B cell (primary cell): ENCODE measurements at regions not wholly inside any gene's neighbourhood (a gene's known extent, or its start where the extent isn't known, plus 50 kb on each side); places are given as distances from the start of the nearest gene placed in this dataset.

Experiments
- ATAC-seq: fragments of 200-7000 bp; cut with Tn5 transposase; one replicate; pipeline ENCODE4 v1.10.0; 2021; ENCODE audit warnings: low read depth, mild to moderate bottlenecking, moderate number of reproducible peaks, moderate library complexity
- CTCF ChIA-PET: fragments of 350-600 bp; sonication (Branson Sonifier 250); formaldehyde crosslinking; loops from one replicate; lab custom pipeline; 2021; ENCODE audit warnings: antibody characterized with exemption, inconsistent platforms; lab: Charles Lee
- POLR2A ChIA-PET: fragments of 350-600 bp; sonication (Branson Sonifier 250); formaldehyde crosslinking; loops from one replicate; lab custom pipeline; 2021; ENCODE audit warnings: antibody characterized with exemption; lab: Charles Lee
- DNase-seq: peaks from one replicate; pipeline ENCODE4 v3.0.0; 2013
- H2AFZ ChIP-seq: 2 replicates; pipeline ENCODE4 v1.6.1; 2012; ENCODE audit warnings: mild to moderate bottlenecking, low read depth, low read length; ENCODE audit not compliant: insufficient read depth, poor library complexity, severe bottlenecking
- H3K27ac ChIP-seq, 2 donors: 1 replicate in 1 of 2; 2 replicates in 1 of 2; pipeline ENCODE4 v1.5.1; 2012 to 2013; ENCODE audit warnings: low read length in 2 of 2, mild to moderate bottlenecking in 2 of 2, moderate library complexity in 1 of 2
- H3K27me3 ChIP-seq, 4 experiments: fragments of 200-600 bp in 1 of 4; sonication (generic) in 1 of 4; replicated peaks in 1 of 4; 1 replicate in 2 of 4; 2 replicates in 2 of 4; pipeline versions ENCODE4 v1.6.1 to v1.7.0; 2013 to 2016; ENCODE audit warnings: low read length in 3 of 4, mild to moderate bottlenecking in 2 of 4, mixed read lengths in 1 of 4, moderate library complexity in 1 of 4; ENCODE audit not compliant: insufficient read depth in 4 of 4, control insufficient read depth in 3 of 4; ENCODE audit errors: control extremely low read depth in 1 of 4
- H3K36me3 ChIP-seq, 2 experiments: replicated peaks in 1 of 2; 1 replicate in 1 of 2; 2 replicates in 1 of 2; pipeline versions ENCODE4 v1.6.1 to v1.7.1; 2013; ENCODE audit warnings: low read length in 1 of 2; ENCODE audit not compliant: insufficient read depth in 2 of 2, control insufficient read depth in 1 of 2; ENCODE audit errors: control extremely low read depth in 1 of 2, extremely low read depth in 1 of 2
- H3K4me1 ChIP-seq, 2 donors: fragments of 200-600 bp in 1 of 2; sonication (generic) in 1 of 2; 1 replicate in 1 of 2; 2 replicates in 1 of 2; pipeline versions ENCODE4 v1.5.1 to v1.6.1; 2013 to 2017; ENCODE audit warnings: low read length in 2 of 2; ENCODE audit not compliant: control insufficient read depth in 2 of 2, insufficient read depth in 2 of 2
- H3K4me2 ChIP-seq: replicated peaks from 2 replicates; pipeline ENCODE3; 2012; ENCODE audit warnings: mild to moderate bottlenecking, low read depth, low read length; ENCODE audit not compliant: poor library complexity, severe bottlenecking
- H3K4me3 ChIP-seq, 5 experiments: fragments of 200-600 bp in 1 of 5; sonication (generic) in 1 of 5; 1 replicate in 3 of 5; 2 replicates in 2 of 5; pipeline versions ENCODE4 v1.5.1 to v1.7.0; 2011 to 2016; ENCODE audit warnings: low read length in 4 of 5, mild to moderate bottlenecking in 4 of 5, low read depth in 2 of 5, control low read depth in 1 of 5, moderate library complexity in 1 of 5; ENCODE audit not compliant: insufficient read depth in 1 of 5; ENCODE audit errors: control extremely low read depth in 1 of 5, extremely low read depth in 1 of 5
- H3K79me2 ChIP-seq: fragments of 200-600 bp; sonication (generic); one replicate; pipeline ENCODE4 v1.6.0; 2016; ENCODE audit warnings: low read length; ENCODE audit not compliant: control insufficient read depth, insufficient read depth
- H3K9ac ChIP-seq: fragments of 200-600 bp; sonication (generic); 2 replicates; pipeline ENCODE4 v1.6.1; 2017; ENCODE audit warnings: mild to moderate bottlenecking, low read length, moderate library complexity
- H3K9me3 ChIP-seq, 3 donors: one replicate each; pipeline versions ENCODE4 v1.6.1 to v1.7.1; 2013; ENCODE audit warnings: low read length in 2 of 3; ENCODE audit not compliant: control insufficient read depth in 2 of 3, insufficient read depth in 1 of 3; ENCODE audit errors: control extremely low read depth in 1 of 3
- H4K20me1 ChIP-seq: 2 replicates; pipeline ENCODE4 v1.6.0; 2012; ENCODE audit warnings: mild to moderate bottlenecking, low read length; ENCODE audit not compliant: insufficient read depth, control insufficient read depth, poor library complexity, severe bottlenecking
- H3K27ac Mint-ChIP-seq: one replicate; pipeline ENCODE4 v1.8.0; 2021; ENCODE audit warnings: mixed read lengths
- H3K27me3 Mint-ChIP-seq: one replicate; pipeline ENCODE4 v1.8.0; 2021; ENCODE audit warnings: mixed read lengths
- H3K4me1 Mint-ChIP-seq: one replicate; pipeline ENCODE4 v1.8.0; 2021; ENCODE audit warnings: mixed read lengths
- H3K4me3 Mint-ChIP-seq: one replicate; pipeline ENCODE4 v1.8.0; 2021; ENCODE audit warnings: mixed read lengths
- H3K9me3 Mint-ChIP-seq: one replicate; pipeline ENCODE4 v1.8.0; 2022; ENCODE audit warnings: mixed read lengths; ENCODE audit not compliant: insufficient read depth
- EZH2 ChIP-seq: IDR thresholded peaks from 2 replicates; pipeline ENCODE4 v1.6.1; 2012; ENCODE audit warnings: borderline replicate concordance, low read depth, mild to moderate bottlenecking, moderate library complexity, low read length; ENCODE audit not compliant: insufficient read depth, poor library complexity, severe bottlenecking
- WGBS: methylation state at CpG from one replicate; pipeline ENCODE4 v1.1.5; 2013; ENCODE audit warnings: missing lambda C conversion rate; ENCODE audit not compliant: insufficient coverage; 5-methylcytosine and 5-hydroxymethylcytosine counted together
- intact Hi-C: fragments of 100-400 bp; cut with micrococcal nuclease; formaldehyde crosslinking; loops from one replicate; pipeline ENCODE4 v1.10.0; 2022
- TF ChIP-seq, protein P1 (sequence below): fragments of 200-600 bp; IDR thresholded peaks from one replicate; pipeline ENCODE4 v1.8.0; 2022; ENCODE audit warnings: antibody characterized with exemption, mild to moderate bottlenecking

DNA sequence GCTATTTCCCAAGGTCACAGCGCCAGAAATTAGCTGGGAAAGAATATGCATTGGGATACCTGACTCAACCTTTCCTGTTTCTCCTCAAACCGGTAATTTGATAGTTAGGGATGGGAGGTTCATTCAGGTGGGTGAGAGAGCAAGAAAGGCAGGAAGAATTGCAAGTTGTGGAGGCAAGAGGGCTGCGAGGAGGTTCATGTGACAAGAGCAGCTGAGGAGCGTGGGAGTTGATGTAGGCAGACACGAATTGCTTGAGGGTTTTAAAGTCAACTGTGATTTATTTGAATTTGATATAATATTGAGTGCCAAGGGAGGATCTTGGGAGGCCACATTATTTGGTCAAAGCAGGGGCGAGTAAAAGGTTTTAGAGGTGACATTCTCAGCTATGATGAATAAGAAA, 329.0 kb downstream of the STIM2 start:
- no peak overlapping the region for H3K27ac ChIP-seq
- intact Hi-C loops = no loop called here
- H3K27me3 ChIP-seq = no peaks in the 10 kb centered on the region
- Mint-ChIP-seq H3K4me3 (no peak overlapping the region), H3K9me3 (no peaks in the 10 kb centered on the region), H3K27me3 (no peaks in the 10 kb centered on the region), H3K27ac (no peak overlapping the region), H3K4me1 (no peaks in the 10 kb centered on the region)
- H4K20me1 ChIP-seq = no peaks in the 10 kb centered on the region
- POLR2A ChIA-PET = no interaction called here
- H3K79me2 ChIP-seq = no peaks in the 10 kb centered on the region
- H3K9me3 ChIP-seq = no peaks in the 10 kb centered on the region
- DNase-seq = no peak
- H3K4me1 ChIP-seq = no peaks in the 10 kb centered on the region
- no peaks in the 10 kb centered on the region for H3K36me3 ChIP-seq
- TF ChIP-seq EZH2 = no peak
- TF ChIP-seq, protein P1, sequence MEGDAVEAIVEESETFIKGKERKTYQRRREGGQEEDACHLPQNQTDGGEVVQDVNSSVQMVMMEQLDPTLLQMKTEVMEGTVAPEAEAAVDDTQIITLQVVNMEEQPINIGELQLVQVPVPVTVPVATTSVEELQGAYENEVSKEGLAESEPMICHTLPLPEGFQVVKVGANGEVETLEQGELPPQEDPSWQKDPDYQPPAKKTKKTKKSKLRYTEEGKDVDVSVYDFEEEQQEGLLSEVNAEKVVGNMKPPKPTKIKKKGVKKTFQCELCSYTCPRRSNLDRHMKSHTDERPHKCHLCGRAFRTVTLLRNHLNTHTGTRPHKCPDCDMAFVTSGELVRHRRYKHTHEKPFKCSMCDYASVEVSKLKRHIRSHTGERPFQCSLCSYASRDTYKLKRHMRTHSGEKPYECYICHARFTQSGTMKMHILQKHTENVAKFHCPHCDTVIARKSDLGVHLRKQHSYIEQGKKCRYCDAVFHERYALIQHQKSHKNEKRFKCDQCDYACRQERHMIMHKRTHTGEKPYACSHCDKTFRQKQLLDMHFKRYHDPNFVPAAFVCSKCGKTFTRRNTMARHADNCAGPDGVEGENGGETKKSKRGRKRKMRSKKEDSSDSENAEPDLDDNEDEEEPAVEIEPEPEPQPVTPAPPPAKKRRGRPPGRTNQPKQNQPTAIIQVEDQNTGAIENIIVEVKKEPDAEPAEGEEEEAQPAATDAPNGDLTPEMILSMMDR = no peak
- H2AFZ ChIP-seq = no peak overlapping the region
- ATAC-seq = no peak
- no peak overlapping the region for H3K9ac ChIP-seq
- WGBS = 83% methylated on average over 5 of the region's 6 CpGs
- H3K4me2 ChIP-seq = no peak overlapping the region
- CTCF ChIA-PET = no interaction called here
- H3K4me3 ChIP-seq = no peak overlapping the region

DNA sequence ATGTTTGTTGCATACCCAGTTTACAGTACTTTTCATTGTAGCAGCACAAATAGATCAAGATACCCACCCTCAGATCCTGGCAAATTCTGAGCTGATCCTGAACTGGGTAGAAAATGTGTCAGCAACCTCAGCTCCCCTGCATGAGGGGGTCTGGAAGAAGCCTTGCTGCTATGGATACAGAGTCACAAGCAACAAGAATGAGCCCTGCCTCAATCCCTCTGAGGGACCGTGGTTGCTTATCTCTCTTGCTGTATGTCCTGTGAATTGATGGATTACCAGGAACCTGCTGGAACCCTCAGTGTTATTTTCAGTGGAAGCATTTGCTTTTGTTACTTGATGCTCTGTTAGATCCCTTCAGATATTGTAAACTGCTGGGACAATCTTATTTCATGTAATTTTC, 331.0 kb downstream of the STIM2 start:
- H3K9ac ChIP-seq = no peak overlapping the region
- no peak overlapping the region for H3K27ac ChIP-seq
- H3K79me2 ChIP-seq = no peaks in the 10 kb centered on the region
- CTCF ChIA-PET = no interaction called here
- POLR2A ChIA-PET = no interaction called here
- Mint-ChIP-seq H3K4me3 (no peak overlapping the region), H3K27me3 (peaks cover 3% of the 10 kb centered on the region), H3K27ac (no peak overlapping the region), H3K9me3 (no peaks in the 10 kb centered on the region), H3K4me1 (no peaks in the 10 kb centered on the region)
- H2AFZ ChIP-seq = no peak overlapping the region
- WGBS = 29% methylated on average over 1 of the region's 1 CpG
- no peaks in the 10 kb centered on the region for H4K20me1 ChIP-seq
- no peak overlapping the region for H3K4me2 ChIP-seq
- no peak for DNase-seq
- no peaks in the 10 kb centered on the region for H3K9me3 ChIP-seq
- H3K4me3 ChIP-seq = no peak overlapping the region
- H3K27me3 ChIP-seq = no peaks in the 10 kb centered on the region
- intact Hi-C loops = no loop called here
- no peak for ATAC-seq
- H3K36me3 ChIP-seq = no peaks in the 10 kb centered on the region
- H3K4me1 ChIP-seq = no peaks in the 10 kb centered on the region
- TF ChIP-seq, protein P1 = no peak
- no peak for TF ChIP-seq EZH2
